Smooth muscle cell (in vitro differentiated cells): ENCODE measurements at regions not wholly inside any gene's neighbourhood (a gene's known extent, or its start where the extent isn't known, plus 50 kb on each side); places are given as distances from the start of the nearest gene placed in this dataset.

Source experiments
- DNase-seq: peaks from one replicate; lab custom pipeline; 2025; ENCODE audit not compliant: unreplicated experiment; lab: John Stamatoyannopoulos, UW
- H2AFZ ChIP-seq: fragments of 200-600 bp; sonication (generic); 2 replicates; pipeline ENCODE4 v1.6.0; 2016; ENCODE audit warnings: antibody characterized with exemption, low read depth, mild to moderate bottlenecking
- H3F3A ChIP-seq: fragments of 200-600 bp; sonication (generic); 2 replicates; pipeline ENCODE4 v1.6.0; 2017; ENCODE audit warnings: antibody characterized with exemption, low read depth
- H3K27ac ChIP-seq: fragments of 200-600 bp; sonication (generic); 2 replicates; pipeline ENCODE4 v1.5.1; 2016; ENCODE audit warnings: low read depth, mild to moderate bottlenecking
- H3K27me3 ChIP-seq: fragments of 200-600 bp; sonication (generic); 2 replicates; pipeline ENCODE4 v1.6.1; 2016; ENCODE audit warnings: low read depth, mild to moderate bottlenecking
- H3K36me3 ChIP-seq: fragments of 200-600 bp; sonication (generic); 2 replicates; pipeline ENCODE4 v1.5.1; 2016; ENCODE audit warnings: low read depth
- H3K4me1 ChIP-seq: fragments of 200-600 bp; sonication (generic); 2 replicates; pipeline ENCODE4 v1.5.1; 2016; ENCODE audit warnings: low read depth
- H3K4me2 ChIP-seq: fragments of 200-600 bp; sonication (generic); 2 replicates; pipeline ENCODE4 v1.6.0; 2016; ENCODE audit warnings: mild to moderate bottlenecking
- H3K4me3 ChIP-seq: fragments of 200-600 bp; sonication (generic); 2 replicates; pipeline ENCODE4 v1.5.1; 2016; ENCODE audit warnings: mild to moderate bottlenecking
- H3K79me2 ChIP-seq: fragments of 200-600 bp; sonication (generic); 2 replicates; pipeline ENCODE4 v1.6.0; 2016; ENCODE audit warnings: low read depth, mild to moderate bottlenecking
- H3K9ac ChIP-seq: fragments of 200-600 bp; sonication (generic); 2 replicates; pipeline ENCODE4 v1.6.0; 2016; ENCODE audit warnings: low read depth
- H3K9me3 ChIP-seq: fragments of 200-600 bp; sonication (generic); replicated peaks from 2 replicates; pipeline ENCODE4 v1.5.1; 2016; ENCODE audit warnings: low read depth
- H4K20me1 ChIP-seq: fragments of 200-600 bp; sonication (generic); 2 replicates; pipeline ENCODE4 v1.6.0; 2016; ENCODE audit warnings: low read depth
- CTCF ChIP-seq: fragments of 200-600 bp; sonication (generic); IDR thresholded peaks from 2 replicates; pipeline ENCODE4 v1.5.1; 2017; ENCODE audit warnings: borderline replicate concordance, mild to moderate bottlenecking, antibody characterized with exemption; ENCODE audit not compliant: insufficient read depth, poor library complexity, severe bottlenecking
- WGBS: methylation state at CpG from one replicate; pipeline ENCODE4 v1.1.7; 2016; ENCODE audit warnings: low lambda C conversion rate; 5-methylcytosine and 5-hydroxymethylcytosine counted together

- H3K4me1 ChIP-seq, result no peaks in the 10 kb centered on the region
- DNase-seq, result no peak
- H3K27me3 ChIP-seq, result no peaks in the 10 kb centered on the region
- H3K79me2 ChIP-seq, result no peaks in the 10 kb centered on the region
- H3K36me3 ChIP-seq, result no peaks in the 10 kb centered on the region
- H3K4me3 ChIP-seq, result no peak overlapping the region
- H3K9ac ChIP-seq, result no peak overlapping the region
- 91% methylated on average over 1 of the region's 1 CpG for WGBS
- H3K9me3 ChIP-seq, result no peaks in the 10 kb centered on the region
- no peak overlapping the region for H3K4me2 ChIP-seq
- H3F3A ChIP-seq, result no peaks in the 10 kb centered on the region
- H3K27ac ChIP-seq, result no peak overlapping the region
- no peaks in the 10 kb centered on the region for H4K20me1 ChIP-seq
- no peak for TF ChIP-seq CTCF
- no peak overlapping the region for H2AFZ ChIP-seq
These were observed 1224.6 kb upstream of the LRRTM3 start for GRCh38 chr10:65701168-65701776.

- no peaks in the 10 kb centered on the region for H4K20me1 ChIP-seq
- no peaks in the 10 kb centered on the region for H3F3A ChIP-seq
- no peak overlapping the region for H2AFZ ChIP-seq
- H3K36me3 ChIP-seq, result no peaks in the 10 kb centered on the region
- H3K27ac ChIP-seq, result no peak overlapping the region
- no peaks in the 10 kb centered on the region for H3K27me3 ChIP-seq
- no peak for DNase-seq
- H3K4me1 ChIP-seq, result no peaks in the 10 kb centered on the region
- no peak overlapping the region for H3K4me3 ChIP-seq
- H3K9ac ChIP-seq, result no peak overlapping the region
- 94% methylated on average over 1 of the region's 1 CpG for WGBS
- H3K9me3 ChIP-seq, result no peaks in the 10 kb centered on the region
- H3K79me2 ChIP-seq, result no peaks in the 10 kb centered on the region
- TF ChIP-seq CTCF, result no peak
- no peak overlapping the region for H3K4me2 ChIP-seq
These were observed 1217.8 kb upstream of the LRRTM3 start for GRCh38 chr10:65708057-65708456.

- no peaks in the 10 kb centered on the region for H3F3A ChIP-seq
- WGBS, result 49% methylated on average over 3 of the region's 3 CpGs
- no peaks in the 10 kb centered on the region for H3K79me2 ChIP-seq
- H3K4me1 ChIP-seq, result no peaks in the 10 kb centered on the region
- H3K4me3 ChIP-seq, result no peak overlapping the region
- no peak for TF ChIP-seq CTCF
- H2AFZ ChIP-seq, result no peak overlapping the region
- no peak overlapping the region for H3K9ac ChIP-seq
- peak overlapping the region; percentile 55 for H3K27ac ChIP-seq
- no peak for DNase-seq
- H3K36me3 ChIP-seq, result no peaks in the 10 kb centered on the region
- H4K20me1 ChIP-seq, result no peaks in the 10 kb centered on the region
- H3K4me2 ChIP-seq, result peak overlapping the region; percentile 51
- H3K9me3 ChIP-seq, result no peaks in the 10 kb centered on the region
- no peaks in the 10 kb centered on the region for H3K27me3 ChIP-seq
These were observed 1215.5 kb upstream of the LRRTM3 start for GRCh38 chr10:65710306-65710705.

- H2AFZ ChIP-seq, result no peak overlapping the region
- no peaks in the 10 kb centered on the region for H3K27me3 ChIP-seq
- no peak for TF ChIP-seq CTCF
- H3K9me3 ChIP-seq, result no peaks in the 10 kb centered on the region
- no peaks in the 10 kb centered on the region for H3K36me3 ChIP-seq
- no peaks in the 10 kb centered on the region for H4K20me1 ChIP-seq
- H3K4me3 ChIP-seq, result no peak overlapping the region
- WGBS, result 94% methylated on average over 1 of the region's 1 CpG
- no peaks in the 10 kb centered on the region for H3F3A ChIP-seq
- H3K4me2 ChIP-seq, result no peak overlapping the region
- H3K79me2 ChIP-seq, result no peaks in the 10 kb centered on the region
- H3K27ac ChIP-seq, result no peak overlapping the region
- H3K9ac ChIP-seq, result no peak overlapping the region
- H3K4me1 ChIP-seq, result no peaks in the 10 kb centered on the region
- DNase-seq, result no peak
These were observed 1206.0 kb upstream of the LRRTM3 start for GRCh38 chr10:65719790-65720189.
